ENCODE measurements at regions not wholly inside any gene's neighbourhood (a gene's known extent, or its start where the extent isn't known, plus 50 kb on each side); places are given as distances from the start of the nearest gene placed in this dataset.

DNA sequence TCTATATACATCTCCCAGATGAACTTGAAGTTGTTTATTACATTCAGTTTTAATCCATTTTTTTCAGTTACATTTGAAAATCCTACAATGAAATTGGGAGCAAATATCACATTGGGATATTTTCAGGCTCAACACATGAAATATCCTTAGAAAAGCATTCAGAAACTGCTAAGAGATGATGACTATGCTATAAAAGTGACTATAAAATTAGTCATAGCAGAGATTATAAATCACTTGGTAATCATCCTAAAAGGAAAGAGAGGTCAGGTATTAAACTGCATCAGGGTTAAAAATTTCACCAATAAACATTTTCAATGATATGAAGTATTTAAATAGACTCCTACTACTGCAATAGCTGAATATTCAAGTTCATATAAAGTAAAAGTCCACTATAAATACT, 987.7 kb downstream of the GRIK2 start:
- no peak for DNase-seq (ENCODE audit: low read depth in 2 of 3, low spot score in 1 of 3)

DNA sequence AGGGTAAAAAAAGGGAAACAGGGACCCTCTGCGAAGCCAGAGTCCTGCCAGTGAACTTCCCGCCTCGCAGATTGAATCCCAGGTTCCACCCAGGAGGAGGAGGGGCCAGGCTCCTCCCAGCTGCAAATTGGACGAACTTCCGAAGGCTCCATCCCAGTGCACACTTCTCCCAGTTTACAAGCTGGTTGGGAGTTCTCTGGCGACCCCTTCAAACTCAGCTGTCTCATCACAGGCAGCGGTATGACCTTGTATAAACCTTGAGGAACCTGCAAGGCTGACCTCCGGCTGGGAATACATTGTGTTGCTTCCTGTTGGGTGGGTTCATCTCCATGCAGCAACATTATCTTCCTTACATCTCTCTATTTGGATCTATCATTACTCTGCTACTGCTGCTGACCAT, 962.7 kb downstream of the GRIK2 start:
- no peak for DNase-seq (ENCODE audit: low read depth in 2 of 3, low spot score in 1 of 3)

DNA sequence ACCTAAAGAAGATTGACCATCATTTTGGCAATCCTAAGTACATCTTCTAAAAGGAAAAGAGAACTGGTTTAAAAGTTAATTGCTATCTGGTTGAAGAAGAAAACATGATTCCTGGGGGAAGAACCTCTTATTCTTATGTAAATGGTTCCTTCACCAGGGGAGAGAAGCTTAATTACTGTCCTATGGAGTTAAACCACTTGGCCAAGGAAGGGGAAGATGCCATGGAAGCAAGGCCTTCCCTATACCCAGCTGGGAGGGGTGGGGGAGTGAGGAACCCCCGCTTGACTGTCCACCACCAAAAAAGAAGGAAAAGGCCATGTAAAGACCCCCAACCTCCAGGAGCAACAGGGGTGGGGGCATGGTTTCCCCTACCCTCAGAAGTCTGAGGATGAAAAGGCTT, 962.1 kb downstream of the GRIK2 start:
- no peak for DNase-seq (ENCODE audit: low read depth in 2 of 3, low spot score in 1 of 3)

DNA sequence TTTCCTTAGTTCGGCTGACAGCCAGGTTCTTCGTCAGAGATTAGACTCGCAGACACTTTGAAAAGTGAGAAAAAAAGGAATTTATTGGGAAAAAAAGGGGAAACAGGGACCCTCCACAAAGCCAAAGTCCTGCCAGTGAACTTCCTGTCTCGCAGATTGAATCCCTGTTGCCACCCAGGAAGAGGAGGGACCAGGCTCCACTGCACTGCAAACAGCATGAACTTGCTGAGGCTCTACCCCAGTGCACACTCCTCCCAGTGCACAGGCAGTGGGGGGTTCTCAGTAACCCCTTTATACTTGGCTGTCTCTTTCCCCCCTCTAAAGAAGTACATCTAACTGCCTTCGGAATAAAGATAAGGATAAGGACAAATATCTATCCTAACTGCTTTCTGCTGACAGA, 959.0 kb downstream of the GRIK2 start:
- no peak for DNase-seq (ENCODE audit: low read depth in 2 of 3, low spot score in 1 of 3)

- no peak for DNase-seq (ENCODE audit: low read depth in 2 of 3, low spot score in 1 of 3)
Measured at GRCh38 chr6:102344769-102345168, 951.3 kb downstream of the GRIK2 start.

DNA sequence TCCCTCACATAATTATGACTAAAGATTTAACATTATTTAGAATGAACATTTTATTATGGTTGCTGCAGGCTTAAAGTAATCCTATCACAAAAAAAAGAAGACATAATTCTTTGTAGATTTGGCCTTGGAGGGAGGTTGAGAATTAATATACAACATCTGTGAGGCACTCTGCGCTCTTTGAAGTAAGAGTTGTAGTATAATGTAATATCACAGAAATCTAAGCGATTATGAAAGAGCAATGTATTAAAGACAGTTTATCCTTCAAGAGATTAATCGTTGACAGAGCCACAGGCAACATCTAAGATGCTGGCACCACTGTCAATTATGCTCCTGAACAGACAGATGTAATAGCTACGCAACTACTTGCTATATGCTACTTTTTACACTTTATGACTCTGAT, 946.8 kb downstream of the GRIK2 start:
- DNase-seq (ENCODE audit: low read depth in 2 of 3, low spot score in 1 of 3) = no peak

GRCh38 chr6:102333736-102334135, 940.2 kb downstream of the GRIK2 start:
- no peak for DNase-seq (ENCODE audit: low read depth in 2 of 3, low spot score in 1 of 3)

GRCh38 chr6:102327697-102328225, 934.3 kb downstream of the GRIK2 start:
- no peak for DNase-seq (ENCODE audit: low read depth in 2 of 3, low spot score in 1 of 3)

GRCh38 chr6:102313699-102314098, 920.2 kb downstream of the GRIK2 start:
- no peak for DNase-seq (ENCODE audit: low read depth in 2 of 3, low spot score in 1 of 3)

DNA sequence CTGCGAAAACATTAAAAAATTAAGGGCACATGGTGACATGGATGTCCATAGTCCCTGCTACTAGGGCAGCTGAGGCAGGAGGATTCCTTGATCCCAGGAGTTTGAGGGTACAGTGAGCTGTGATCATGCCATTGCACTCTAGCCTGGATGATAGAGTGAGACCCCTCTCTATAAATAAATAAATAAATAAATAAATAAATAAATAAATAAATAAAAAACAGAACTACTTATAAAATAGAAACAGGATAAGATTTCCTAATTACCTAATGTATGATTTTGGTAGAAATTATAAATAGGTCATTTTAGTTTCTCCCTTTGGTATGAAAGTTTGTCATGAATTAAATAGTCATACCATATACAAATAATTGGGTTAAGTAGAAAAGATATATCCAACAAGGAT, 916.2 kb downstream of the GRIK2 start:
- DNase-seq (ENCODE audit: low read depth in 2 of 3, low spot score in 1 of 3) = no peak

DNA sequence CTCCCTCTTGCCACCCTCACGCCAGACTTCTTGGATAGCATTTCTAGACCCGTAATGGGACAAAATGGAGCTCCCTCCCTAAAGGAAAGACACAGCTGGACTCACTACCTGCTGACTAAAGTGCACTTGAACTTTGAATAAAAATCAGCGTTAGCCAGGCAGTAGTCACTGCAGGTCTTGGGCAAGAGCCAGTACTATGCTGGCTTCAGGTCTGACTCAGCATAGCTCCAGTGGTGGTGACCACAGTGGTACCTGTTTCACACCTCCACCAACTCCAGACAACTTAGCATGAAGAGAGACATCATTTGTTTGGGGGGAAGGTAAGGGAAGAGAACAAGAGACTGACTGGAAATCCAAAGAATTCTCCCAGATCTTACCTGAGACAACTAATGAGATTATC, 906.8 kb downstream of the GRIK2 start:
- DNase-seq (ENCODE audit: low read depth in 2 of 3, low spot score in 1 of 3) = no peak

DNA sequence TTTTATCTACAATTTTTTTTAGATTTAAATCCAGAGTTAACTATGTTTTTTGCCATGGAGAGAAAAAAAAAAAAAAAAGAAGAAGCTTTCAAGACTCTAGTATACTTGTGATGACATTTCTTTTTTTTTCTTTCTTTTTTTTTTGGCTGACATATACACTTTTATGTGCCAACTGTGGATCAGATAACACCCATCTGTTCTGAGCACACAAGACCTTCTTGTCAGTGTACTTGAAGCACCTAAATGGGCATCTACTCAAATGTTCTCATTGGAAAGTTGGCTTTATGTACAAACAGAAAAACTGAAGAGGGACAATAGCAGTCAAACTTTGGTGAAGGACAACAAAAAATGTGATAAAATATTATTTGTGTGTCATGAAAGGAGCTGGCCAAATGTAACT, 904.5 kb downstream of the GRIK2 start:
- DNase-seq (ENCODE audit: low read depth in 2 of 3, low spot score in 1 of 3) = no peak

Measured in stimulated activated CD4-positive, alpha-beta T cell treated with anti-CD3 and anti-CD28 coated beads, Interleukin-12 subunit alpha, Interleukin-12 subunit beta, amount 100 ng/mL, for 48 hours (primary cell).